ENCODE measurements at regions not wholly inside any gene's neighbourhood (a gene's known extent, or its start where the extent isn't known, plus 50 kb on each side); places are given as distances from the start of the nearest gene placed in this dataset.
A peak's percentile ranks its signal among the peaks of the same experiment; 100 is the strongest.
"Not testable (repeated sequence)": the region's sequence is repeated elsewhere in the genome, so short reads cannot be mapped to it uniquely, and the experiment has no call there.

DNA sequence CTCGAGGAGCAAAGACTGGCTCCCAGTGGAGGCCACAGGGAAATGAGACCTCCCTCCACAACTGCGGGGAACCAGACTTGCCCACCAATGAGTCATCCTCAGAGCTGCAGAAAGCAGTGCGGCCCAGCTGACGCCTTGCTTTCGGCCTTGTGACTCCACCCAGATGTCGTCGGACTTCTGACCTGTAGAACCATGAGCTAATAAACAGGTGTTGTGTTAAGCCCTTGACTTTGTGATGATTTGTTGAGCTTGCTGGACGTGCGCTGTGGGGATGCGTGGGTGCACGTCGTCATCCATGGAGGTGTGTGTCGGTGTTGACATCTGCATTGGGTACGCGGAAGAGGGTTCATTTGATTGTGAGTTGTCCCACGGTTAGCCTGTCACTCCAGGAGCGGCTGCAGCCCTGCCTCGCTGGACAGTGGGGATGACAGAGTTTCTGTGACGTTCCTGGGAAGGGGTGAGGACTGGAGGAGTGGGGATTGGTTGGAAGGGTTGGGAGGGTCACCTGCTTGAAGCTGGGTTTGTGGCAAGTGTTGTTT, 154.1 kb downstream of the SH3BP4 start:
- DNase-seq: no peak

- peak; percentile 64 for DNase-seq
These were observed 155.2 kb downstream of the SH3BP4 start for GRCh38 chr2:235106874-235107639.

GRCh38 chr2:235107640-235107951, 155.8 kb downstream of the SH3BP4 start:
- no peak for DNase-seq

DNA sequence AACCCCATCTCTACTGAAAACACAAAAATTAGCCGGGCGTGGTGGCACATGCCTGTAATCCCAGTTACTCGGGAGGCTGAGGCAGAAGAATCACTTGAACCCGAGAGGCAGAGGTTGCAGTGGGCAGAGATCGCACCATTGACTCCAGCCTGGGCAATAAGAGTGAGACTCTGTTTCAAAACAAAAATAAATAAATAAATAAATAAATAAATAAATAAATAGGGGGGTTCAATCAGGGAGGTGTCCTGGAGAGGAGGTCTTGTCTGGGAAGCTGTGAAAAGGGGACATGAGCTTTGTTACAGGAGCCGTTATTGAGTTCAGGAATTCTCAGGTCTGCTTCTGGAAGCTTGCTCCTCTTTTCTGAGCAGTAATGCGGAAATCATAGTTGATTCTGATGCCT, 157.7 kb downstream of the SH3BP4 start:
- not testable (repeated sequence) for DNase-seq

GRCh38 chr2:235112365-235112764, 160.5 kb downstream of the SH3BP4 start:
- no peak for DNase-seq

GRCh38 chr2:235113854-235114253, 162.0 kb downstream of the SH3BP4 start:
- DNase-seq: no peak

DNA sequence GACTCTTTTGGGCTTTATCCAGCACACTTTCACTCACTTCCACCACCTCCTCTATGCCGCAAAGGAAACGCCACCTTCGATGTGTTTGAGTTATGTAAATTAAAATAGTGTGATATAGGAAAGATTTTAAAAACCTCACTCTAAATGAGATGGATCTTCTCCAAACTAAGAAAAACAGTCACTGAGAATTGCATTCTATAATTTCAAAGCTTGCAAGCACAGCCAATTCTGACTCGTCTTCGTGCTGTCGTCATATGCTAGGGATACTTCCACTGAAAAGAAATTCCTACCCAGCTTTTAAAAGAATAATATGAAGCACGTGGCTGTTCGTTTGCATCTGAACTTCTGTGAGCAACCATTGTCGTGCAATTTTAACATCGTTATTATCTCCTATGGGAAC, 162.5 kb downstream of the SH3BP4 start:
- no peak for DNase-seq

- no peak for DNase-seq
These were observed 163.7 kb downstream of the SH3BP4 start for GRCh38 chr2:235115521-235115920.

DNA sequence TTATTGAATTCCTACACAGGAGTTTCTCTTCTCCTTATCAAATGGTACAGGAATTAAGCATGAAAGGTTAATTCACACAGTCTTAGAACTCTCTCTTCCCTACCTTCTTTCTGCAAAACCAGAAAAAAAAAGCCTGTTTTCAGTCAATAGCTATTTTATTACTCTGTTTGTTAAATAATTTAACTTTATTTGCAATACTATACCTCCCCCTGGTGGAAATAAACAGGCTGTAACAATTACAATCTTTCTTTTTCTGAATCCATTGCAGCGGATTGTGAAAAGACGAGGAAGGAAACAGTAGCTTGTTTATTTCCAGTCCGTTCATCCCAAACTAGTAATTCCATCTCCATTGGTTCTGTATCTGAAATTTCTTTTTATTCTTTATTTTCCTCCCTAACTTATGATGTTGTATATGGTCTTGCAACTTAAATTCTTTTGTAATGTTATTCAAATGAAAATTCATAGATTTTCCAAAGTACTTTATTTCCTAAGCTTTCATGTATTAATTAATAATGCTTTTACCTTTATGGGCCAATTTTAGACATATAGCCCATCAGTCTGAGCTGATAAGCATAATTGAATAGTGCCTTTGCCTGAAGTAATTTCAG, 165.2 kb downstream of the SH3BP4 start:
- DNase-seq: peak; percentile 32

GRCh38 chr2:235126768-235127167, 175.0 kb downstream of the SH3BP4 start:
- peak; percentile 39 for DNase-seq

DNA sequence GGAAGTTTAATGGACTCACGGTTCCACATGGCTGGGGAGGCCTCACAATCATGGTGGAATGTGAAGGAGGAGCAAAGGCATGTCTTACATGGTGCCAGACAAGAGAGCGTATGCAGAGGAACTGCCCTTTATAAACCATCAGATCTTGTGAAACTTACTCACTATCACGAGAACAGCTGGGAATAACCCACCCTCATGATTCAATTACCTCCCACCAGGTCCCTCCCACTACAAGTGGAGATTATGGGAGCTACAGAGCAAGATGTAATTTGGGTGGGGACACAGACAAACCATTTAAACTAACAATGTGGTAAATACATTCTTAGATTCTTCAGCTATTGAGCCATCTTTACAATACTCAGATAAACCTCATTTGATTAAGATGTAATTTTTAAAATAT, 176.1 kb downstream of the SH3BP4 start:
- DNase-seq: no peak

DNA sequence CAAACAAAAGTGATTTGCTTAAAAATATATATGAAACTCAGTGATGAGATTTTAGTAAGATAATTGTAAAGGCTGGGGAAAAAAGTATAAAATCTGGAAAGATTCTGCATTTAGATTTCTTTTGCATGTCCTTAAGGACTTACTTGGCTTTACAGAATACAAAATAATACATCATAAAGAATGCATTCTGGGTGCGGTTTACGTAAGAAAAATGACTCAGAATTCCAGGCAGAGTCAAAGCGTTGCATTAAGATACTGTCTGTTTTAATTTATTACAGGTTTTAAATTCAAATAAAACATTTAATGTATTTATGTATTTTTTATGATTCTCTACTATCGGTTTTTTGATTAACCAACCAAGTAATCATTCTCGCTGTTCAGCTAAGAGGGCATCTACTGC, 178.0 kb downstream of the SH3BP4 start:
- DNase-seq: no peak

GRCh38 chr2:235131334-235132305, 179.8 kb downstream of the SH3BP4 start:
- no peak for DNase-seq

DNA sequence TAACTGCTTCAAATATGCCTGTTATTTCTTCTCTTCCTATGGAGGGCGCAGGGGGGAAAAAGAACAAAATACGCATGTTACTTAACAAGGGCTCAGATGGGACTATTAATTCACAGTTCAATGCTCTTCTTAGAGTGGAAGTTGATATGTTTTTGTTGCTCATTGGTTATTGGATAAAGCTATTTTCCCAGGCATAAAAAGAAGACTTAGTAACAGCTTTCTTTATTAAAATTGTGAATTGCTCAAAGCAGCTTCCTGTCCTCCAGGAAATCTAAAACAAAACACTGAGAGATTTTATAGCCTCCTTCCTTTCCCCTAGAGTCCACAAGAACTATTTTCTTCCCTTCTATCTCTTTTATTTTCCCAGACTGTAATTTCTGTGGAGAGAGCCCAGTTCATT, 180.8 kb downstream of the SH3BP4 start:
- DNase-seq: no peak

DNA sequence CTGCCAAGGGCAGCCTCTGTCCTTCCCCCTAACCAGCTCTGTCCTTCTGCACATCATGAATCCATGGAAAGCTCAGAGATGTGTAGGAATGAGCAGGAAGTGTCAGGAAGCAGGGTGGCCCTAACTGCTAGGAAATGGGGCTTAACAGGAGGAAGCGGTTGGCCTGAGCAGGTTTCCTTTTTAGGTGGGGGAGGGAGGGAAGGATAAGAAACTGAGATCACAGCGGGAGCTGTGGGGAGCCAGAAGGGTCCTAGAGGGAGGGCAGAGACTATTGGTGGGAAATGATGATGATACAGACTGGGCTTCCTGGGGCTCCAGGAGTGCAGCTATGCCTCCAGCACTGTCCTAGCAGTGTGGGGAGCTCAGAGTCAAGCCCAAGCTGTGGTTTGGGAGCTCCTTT, 182.0 kb downstream of the SH3BP4 start:
- no peak for DNase-seq

- no peak for DNase-seq
These were observed 182.6 kb downstream of the SH3BP4 start for GRCh38 chr2:235134420-235134819.

DNA sequence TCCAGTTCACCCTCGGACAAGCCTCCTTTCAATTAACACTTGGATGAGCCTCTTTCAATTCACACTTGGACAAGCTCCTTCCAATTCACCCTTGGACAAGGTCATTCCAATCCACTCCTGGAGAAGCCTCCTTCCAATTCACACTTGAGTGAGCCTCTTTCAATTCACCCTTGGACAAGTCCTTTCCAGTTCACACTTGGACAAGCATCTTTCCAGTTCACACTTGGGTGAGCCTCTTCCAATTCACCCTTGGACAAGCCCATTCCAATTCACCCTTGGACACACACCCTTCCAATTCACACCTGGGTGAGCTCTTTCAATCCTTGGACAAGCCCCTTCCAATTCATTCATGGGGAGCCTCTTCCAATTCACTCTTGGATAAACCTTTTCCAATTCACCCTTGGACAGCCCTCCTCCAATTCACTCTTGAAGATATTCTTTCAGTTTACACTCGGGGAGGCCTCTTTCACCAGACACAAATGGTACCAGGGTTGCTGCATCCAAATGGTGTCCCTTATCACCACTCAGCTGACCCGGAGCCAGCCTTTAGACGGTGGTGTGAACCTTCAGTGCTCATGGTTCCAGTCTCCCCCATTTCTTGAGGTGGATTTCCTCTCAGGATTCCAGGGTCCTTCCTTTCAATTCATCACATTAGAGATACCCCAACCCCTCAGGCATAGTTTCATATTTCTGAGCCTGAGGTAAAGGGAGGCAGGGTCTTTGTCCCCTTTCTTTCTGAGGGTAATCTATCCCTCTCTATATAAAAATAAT, 183.6 kb downstream of the SH3BP4 start:
- no peak for DNase-seq

GRCh38 chr2:235135990-235136561, 184.3 kb downstream of the SH3BP4 start:
- DNase-seq: peak; percentile 72

GRCh38 chr2:235138339-235138738, 186.5 kb downstream of the SH3BP4 start:
- DNase-seq: no peak

DNA sequence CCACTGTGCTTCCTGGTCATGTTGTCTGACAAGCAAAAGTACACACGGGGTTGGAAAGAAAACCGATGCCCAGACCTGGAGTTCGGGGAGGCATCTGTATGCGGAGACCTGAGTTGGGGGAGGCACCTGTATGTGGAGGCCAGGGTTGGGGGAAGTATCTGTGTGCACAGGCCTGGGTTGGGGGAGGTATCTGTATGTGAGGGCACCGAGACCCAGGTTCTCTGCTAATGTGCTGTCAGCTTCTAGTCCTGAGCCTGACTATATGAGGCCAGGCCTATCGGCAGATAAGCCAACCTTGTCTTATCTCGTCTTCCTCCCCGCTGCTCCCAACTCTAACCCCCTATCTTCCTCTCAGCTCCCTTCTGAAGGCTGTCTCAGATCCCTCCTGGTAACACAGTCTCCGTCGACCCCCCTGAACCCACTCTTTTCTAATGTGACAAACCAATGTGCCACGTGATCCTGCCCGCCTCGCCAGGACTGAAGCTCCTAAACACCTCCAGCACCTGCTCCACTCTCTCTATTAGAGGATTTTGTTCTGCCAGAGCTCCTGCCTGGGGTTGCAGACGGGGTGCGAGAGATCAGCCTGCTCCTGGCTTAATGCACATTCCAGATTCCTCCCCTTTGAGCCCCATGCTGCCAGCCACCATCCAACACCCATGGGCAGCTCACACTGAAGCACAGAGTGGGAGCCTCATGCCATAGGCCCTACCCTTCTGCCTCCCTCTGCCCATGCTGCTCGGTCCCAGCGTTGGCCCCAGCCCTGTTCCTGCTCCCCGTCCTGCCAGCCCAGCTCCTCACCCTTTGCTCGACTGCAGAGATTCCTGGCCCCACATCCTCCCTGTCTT, 188.4 kb downstream of the SH3BP4 start:
- no peak for DNase-seq

GRCh38 chr2:235140801-235141081, 188.9 kb downstream of the SH3BP4 start:
- DNase-seq: no peak
